Thoracic aorta (tissue), 2 donors: ENCODE measurements at regions not wholly inside any gene's neighbourhood (a gene's known extent, or its start where the extent isn't known, plus 50 kb on each side); places are given as distances from the start of the nearest gene placed in this dataset.

Source experiments
- ATAC-seq: fragments of 150-250 bp; one replicate; pipeline ENCODE4 v1.8.0; 2017; ENCODE audit warnings: low read depth; ENCODE audit not compliant: insufficient number of reproducible peaks, low FRiP score
- DNase-seq: peaks from one replicate; pipeline ENCODE4 v3.0.0-alpha.2; 2020; ENCODE audit warnings: low spot score
- H3K27ac ChIP-seq, 2 donors: fragments of 200-600 bp; sonication (generic); 1 replicate in 1 of 2; 2 replicates in 1 of 2; pipeline ENCODE4 v1.5.1; 2016; ENCODE audit warnings: mild to moderate bottlenecking in 2 of 2, moderate library complexity in 2 of 2
- H3K27me3 ChIP-seq: fragments of 200-600 bp; sonication (generic); replicated peaks from 2 replicates; pipeline ENCODE4 v1.6.0; 2016; ENCODE audit warnings: mild to moderate bottlenecking; ENCODE audit not compliant: insufficient read depth
- H3K36me3 ChIP-seq: fragments of 200-600 bp; sonication (generic); one replicate; pipeline ENCODE4 v1.5.1; 2016
- H3K4me1 ChIP-seq, 2 donors: fragments of 200-600 bp; sonication (generic); 1 replicate in 1 of 2; 2 replicates in 1 of 2; pipeline versions ENCODE4 v1.5.1 to v1.6.0; 2016; ENCODE audit warnings: low read depth in 2 of 2, mild to moderate bottlenecking in 1 of 2; ENCODE audit not compliant: control insufficient read depth in 1 of 2
- H3K4me3 ChIP-seq: fragments of 200-600 bp; sonication (generic); 2 replicates; pipeline ENCODE4 v1.5.1; 2016; ENCODE audit warnings: mild to moderate bottlenecking
- H3K9me3 ChIP-seq: fragments of 200-600 bp; sonication (generic); 2 replicates; pipeline ENCODE4 v1.5.1; 2016
- TF ChIP-seq, protein P1 (sequence below): fragments of 200-600 bp; sonication (generic); IDR thresholded peaks from one replicate; pipeline ENCODE4 v1.5.1; 2019; ENCODE audit warnings: antibody characterized with exemption

- Histone ChIP-seq H3K4me3 (no peak overlapping the region), H3K4me1 (no peaks in the 10 kb centered on the region), H3K27ac (no peak overlapping the region), H3K27me3 (no peaks in the 10 kb centered on the region), H3K36me3 (no peaks in the 10 kb centered on the region), H3K9me3 (no peaks in the 10 kb centered on the region)
- TF ChIP-seq, protein P1, sequence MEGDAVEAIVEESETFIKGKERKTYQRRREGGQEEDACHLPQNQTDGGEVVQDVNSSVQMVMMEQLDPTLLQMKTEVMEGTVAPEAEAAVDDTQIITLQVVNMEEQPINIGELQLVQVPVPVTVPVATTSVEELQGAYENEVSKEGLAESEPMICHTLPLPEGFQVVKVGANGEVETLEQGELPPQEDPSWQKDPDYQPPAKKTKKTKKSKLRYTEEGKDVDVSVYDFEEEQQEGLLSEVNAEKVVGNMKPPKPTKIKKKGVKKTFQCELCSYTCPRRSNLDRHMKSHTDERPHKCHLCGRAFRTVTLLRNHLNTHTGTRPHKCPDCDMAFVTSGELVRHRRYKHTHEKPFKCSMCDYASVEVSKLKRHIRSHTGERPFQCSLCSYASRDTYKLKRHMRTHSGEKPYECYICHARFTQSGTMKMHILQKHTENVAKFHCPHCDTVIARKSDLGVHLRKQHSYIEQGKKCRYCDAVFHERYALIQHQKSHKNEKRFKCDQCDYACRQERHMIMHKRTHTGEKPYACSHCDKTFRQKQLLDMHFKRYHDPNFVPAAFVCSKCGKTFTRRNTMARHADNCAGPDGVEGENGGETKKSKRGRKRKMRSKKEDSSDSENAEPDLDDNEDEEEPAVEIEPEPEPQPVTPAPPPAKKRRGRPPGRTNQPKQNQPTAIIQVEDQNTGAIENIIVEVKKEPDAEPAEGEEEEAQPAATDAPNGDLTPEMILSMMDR = no peak
- ATAC-seq (no peak), DNase-seq (no peak)
Observed at GRCh38 chr2:172177581-172177980, 74.9 kb upstream of the DLX2 start.

GRCh38 chr2:172177996-172178395 lies 75.3 kb upstream of the DLX2 start:
- H3K27me3 ChIP-seq = no peaks in the 10 kb centered on the region
- no peaks in the 10 kb centered on the region for H3K36me3 ChIP-seq
- no peaks in the 10 kb centered on the region for H3K9me3 ChIP-seq
- ATAC-seq = no peak
- TF ChIP-seq, protein P1 = no peak
- H3K4me1 ChIP-seq = no peaks in the 10 kb centered on the region
- no peak for DNase-seq
- H3K4me3 ChIP-seq = no peak overlapping the region
- H3K27ac ChIP-seq = no peak overlapping the region

- Histone ChIP-seq H3K4me1 (no peaks in the 10 kb centered on the region), H3K27ac (no peak overlapping the region), H3K9me3 (no peaks in the 10 kb centered on the region), H3K4me3 (no peak overlapping the region), H3K36me3 (no peaks in the 10 kb centered on the region), H3K27me3 (no peaks in the 10 kb centered on the region)
- no peak for ATAC-seq
- DNase-seq = no peak
- TF ChIP-seq, protein P1 = no peak
Observed at GRCh38 chr2:172179045-172179701, 76.5 kb upstream of the DLX2 start.

GRCh38 chr2:172181840-172182239 lies 79.1 kb upstream of the DLX2 start:
- no peak overlapping the region for H3K27ac ChIP-seq
- TF ChIP-seq, protein P1 = no peak
- H3K4me3 ChIP-seq = no peak overlapping the region
- H3K4me1 ChIP-seq = no peaks in the 10 kb centered on the region
- H3K9me3 ChIP-seq = no peaks in the 10 kb centered on the region
- no peak for DNase-seq
- H3K36me3 ChIP-seq = no peaks in the 10 kb centered on the region
- no peak for ATAC-seq
- no peaks in the 10 kb centered on the region for H3K27me3 ChIP-seq

GRCh38 chr2:172182624-172183023 lies 79.9 kb upstream of the DLX2 start:
- no peaks in the 10 kb centered on the region for H3K9me3 ChIP-seq
- DNase-seq = no peak
- no peaks in the 10 kb centered on the region for H3K36me3 ChIP-seq
- no peaks in the 10 kb centered on the region for H3K4me1 ChIP-seq
- no peak overlapping the region for H3K27ac ChIP-seq
- ATAC-seq = no peak
- H3K4me3 ChIP-seq = no peak overlapping the region
- H3K27me3 ChIP-seq = no peaks in the 10 kb centered on the region
- TF ChIP-seq, protein P1 = no peak
